K562 (cell line): ENCODE measurements at regions not wholly inside any gene's neighbourhood (a gene's known extent, or its start where the extent isn't known, plus 50 kb on each side); places are given as distances from the start of the nearest gene placed in this dataset.

ENCODE experiments used
- CTCF ChIP-seq, 3 experiments: IDR thresholded peaks in 2 of 3; conservative IDR thresholded peaks in 1 of 3; 2 replicates each; pipeline ENCODE4 v1.5.1; 2011 to 2012; ENCODE audit warnings: low read length in 3 of 3, mild to moderate bottlenecking in 3 of 3, control low read depth in 2 of 3, improper control_type of control experiment in 1 of 3, inconsistent platforms in 1 of 3, low read depth in 1 of 3, mixed read lengths in 1 of 3, moderate library complexity in 1 of 3; ENCODE audit not compliant: insufficient read depth in 2 of 3
- ELF4 ChIP-seq: fragments of 450-650 bp; formaldehyde crosslinking; IDR thresholded peaks from 2 replicates; pipeline ENCODE4 v1.4.0; 2022; ENCODE audit warnings: missing genetic modification characterization
- FOXM1 ChIP-seq, 2 experiments: fragments of 450-650 bp in 1 of 2; sonication (generic) in 1 of 2; formaldehyde crosslinking in 1 of 2; IDR thresholded peaks; 2 replicates each; pipeline versions ENCODE4 v1.6.1 to v1.9.0; 2017 to 2022; ENCODE audit warnings: low read depth in 2 of 2, mild to moderate bottlenecking in 2 of 2, missing genetic modification reagents in 1 of 2, moderate library complexity in 1 of 2
- MEF2A ChIP-seq: IDR thresholded peaks from 2 replicates; pipeline ENCODE4 v1.6.1; 2011; ENCODE audit warnings: low read depth, mild to moderate bottlenecking, low read length, moderate library complexity; ENCODE audit not compliant: control insufficient read depth
- SAFB2 ChIP-seq: fragments of 200-400 bp; formaldehyde crosslinking; IDR thresholded peaks from 2 replicates; pipeline ENCODE4 v1.6.1; 2018; ENCODE audit warnings: borderline replicate concordance, low read length, low read depth, moderate library complexity; ENCODE audit not compliant: severe bottlenecking
- TF ChIP-seq, protein P1 (sequence below): sonication (generic); formaldehyde crosslinking; IDR thresholded peaks from 2 replicates; pipeline ENCODE4 v1.8.0; 2022; ENCODE audit warnings: mild to moderate bottlenecking, missing genetic modification reagents

GRCh38 chr4:108484187-108484586, 136.2 kb upstream of the RPL34 start:
- TF ChIP-seq FOXM1 (IDR thresholded peaks at IDR 0.05; ENCODE audit: low read depth) = no peak
- TF ChIP-seq FOXM1 (CRISPR knock-in tag; IDR thresholded peaks at IDR 0.05; ENCODE audit: low read depth) = no peak
- TF ChIP-seq CTCF (IDR thresholded peaks at IDR 0.05 in 2 of 3, conservative IDR thresholded peaks at IDR 0.05 in 1 of 3; ENCODE audit: insufficient read depth in 2 of 3, low read depth in 1 of 3, low read length in 3 of 3) = no peak
- no peak for TF ChIP-seq MEF2A
- TF ChIP-seq, protein P1, sequence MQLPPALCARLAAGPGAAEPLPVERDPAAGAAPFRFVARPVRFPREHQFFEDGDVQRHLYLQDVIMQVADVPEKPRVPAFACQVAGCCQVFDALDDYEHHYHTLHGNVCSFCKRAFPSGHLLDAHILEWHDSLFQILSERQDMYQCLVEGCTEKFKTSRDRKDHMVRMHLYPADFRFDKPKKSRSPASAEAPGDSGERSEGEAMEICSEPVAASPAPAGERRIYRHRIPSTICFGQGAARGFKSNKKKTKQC (CRISPR knock-in tag) = no peak
- no peak for TF ChIP-seq SAFB2
- no peak for TF ChIP-seq ELF4 (CRISPR knock-in tag)
